ENCODE measurements at regions not wholly inside any gene's neighbourhood (a gene's known extent, or its start where the extent isn't known, plus 50 kb on each side); places are given as distances from the start of the nearest gene placed in this dataset.

GRCh38 chr6:145313041-145313855 is 422.1 kb downstream of the EPM2A start:
- no peak for FAIRE-seq

- FAIRE-seq = no peak
These were observed 419.2 kb downstream of the EPM2A start for GRCh38 chr6:145315982-145316600.

GRCh38 chr6:145318952-145319351 is 416.4 kb downstream of the EPM2A start:
- FAIRE-seq = no peak

- FAIRE-seq = no peak
These were observed 415.7 kb downstream of the EPM2A start for GRCh38 chr6:145319605-145320004.

- no peak for FAIRE-seq
These were observed 411.7 kb downstream of the EPM2A start for GRCh38 chr6:145323646-145324045.

- FAIRE-seq = no peak
These were observed 407.7 kb downstream of the EPM2A start for GRCh38 chr6:145327586-145327985.

GRCh38 chr6:145329257-145329656 is 406.1 kb downstream of the EPM2A start:
- FAIRE-seq = no peak

- FAIRE-seq = no peak
These were observed 404.3 kb downstream of the EPM2A start for GRCh38 chr6:145331066-145331465.

- FAIRE-seq = no peak
These were observed 403.3 kb downstream of the EPM2A start for GRCh38 chr6:145332011-145332410.

GRCh38 chr6:145336119-145336518 is 399.2 kb downstream of the EPM2A start:
- no peak for FAIRE-seq

GRCh38 chr6:145339089-145339488 is 396.2 kb downstream of the EPM2A start:
- no peak for FAIRE-seq

- no peak for FAIRE-seq
These were observed 395.1 kb downstream of the EPM2A start for GRCh38 chr6:145340256-145340655.

- no peak for FAIRE-seq
These were observed 390.2 kb downstream of the EPM2A start for GRCh38 chr6:145345094-145345493.

- FAIRE-seq = no peak
These were observed 388.1 kb downstream of the EPM2A start for GRCh38 chr6:145347216-145347615.

GRCh38 chr6:145349950-145350510 is 385.3 kb downstream of the EPM2A start:
- FAIRE-seq = no peak

GRCh38 chr6:145350928-145351327 is 384.4 kb downstream of the EPM2A start:
- no peak for FAIRE-seq

GRCh38 chr6:145352382-145353080 is 382.8 kb downstream of the EPM2A start:
- FAIRE-seq = no peak

- FAIRE-seq = no peak
These were observed 374.5 kb downstream of the EPM2A start for GRCh38 chr6:145360865-145361264.

GRCh38 chr6:145367149-145367548 is 368.2 kb downstream of the EPM2A start:
- no peak for FAIRE-seq

GRCh38 chr6:145368075-145368474 is 367.2 kb downstream of the EPM2A start:
- FAIRE-seq = no peak

- FAIRE-seq = no peak
These were observed 364.8 kb downstream of the EPM2A start for GRCh38 chr6:145370559-145370958.

GRCh38 chr6:145372671-145373151 is 362.6 kb downstream of the EPM2A start:
- FAIRE-seq = no peak

GRCh38 chr6:145373826-145374225 is 361.5 kb downstream of the EPM2A start:
- FAIRE-seq = no peak
